Aorta (tissue), 5 donors: ENCODE measurements at regions not wholly inside any gene's neighbourhood (a gene's known extent, or its start where the extent isn't known, plus 50 kb on each side); places are given as distances from the start of the nearest gene placed in this dataset.
"Not testable (repeated sequence)": the region's sequence is repeated elsewhere in the genome, so short reads cannot be mapped to it uniquely, and the experiment has no call there.

Experiments used
- ATAC-seq: fragments of 200-7000 bp; cut with Tn5 transposase; one replicate; pipeline ENCODE4 v1.9.1; 2022; ENCODE audit warnings: moderate library complexity; ENCODE audit not compliant: low FRiP score
- DNase-seq, 2 donors: peaks; one replicate each; pipeline ENCODE4 v3.0.0-alpha.2; 2020
- H3K27ac ChIP-seq, 2 donors: one replicate each; pipeline ENCODE4 v1.5.1; 2013; ENCODE audit warnings: low read length in 2 of 2, mild to moderate bottlenecking in 2 of 2, moderate library complexity in 2 of 2, control low read depth in 1 of 2, inconsistent platforms in 1 of 2, low read depth in 1 of 2
- H3K27me3 ChIP-seq, 2 donors: one replicate each; pipeline ENCODE4 v1.6.1; 2013; ENCODE audit warnings: control low read depth in 1 of 2, low read length in 1 of 2, mild to moderate bottlenecking in 1 of 2, moderate library complexity in 1 of 2; ENCODE audit not compliant: insufficient read depth in 2 of 2, control insufficient read depth in 1 of 2
- H3K36me3 ChIP-seq, 2 donors: one replicate each; pipeline ENCODE4 v1.6.1; 2013; ENCODE audit warnings: control low read depth in 1 of 2, low read length in 1 of 2, mild to moderate bottlenecking in 1 of 2; ENCODE audit not compliant: insufficient read depth in 2 of 2, control insufficient read depth in 1 of 2
- H3K4me1 ChIP-seq, 2 donors: one replicate each; pipeline ENCODE4 v1.6.1; 2013; ENCODE audit warnings: low read length in 2 of 2, control low read depth in 1 of 2, mild to moderate bottlenecking in 1 of 2, moderate library complexity in 1 of 2; ENCODE audit not compliant: insufficient read depth in 2 of 2, control insufficient read depth in 1 of 2
- H3K4me3 ChIP-seq, 2 donors: one replicate each; pipeline ENCODE4 v1.5.1; 2013; ENCODE audit warnings: low read length in 2 of 2, control low read depth in 1 of 2, mild to moderate bottlenecking in 1 of 2
- H3K9me3 ChIP-seq: one replicate; pipeline ENCODE4 v1.6.1; 2013; ENCODE audit warnings: mild to moderate bottlenecking, low read length; ENCODE audit not compliant: control insufficient read depth
- WGBS, 2 donors: extraction: QIAGEN DNeasy Blood & Tissue Kit; methylation state at CpG; one replicate each; pipeline ENCODE4 v1.1.7; 2013; 5-methylcytosine and 5-hydroxymethylcytosine counted together
- intact Hi-C, 2 donors: fragments of 100-400 bp; cut with DNase I; formaldehyde crosslinking; loops; one replicate each; pipeline versions ENCODE4 v1.14.2 to v1.15.0; 2022
- donor health status: healthy with polysubstance abuse.
- donor health status: Bipolar disorder and iron deficiency.
- donor health status: DM: no; HTN: no; CAD: no.
- donor health status: DM: no; HTN: no; CAD: no.
- donor health status: DM: yes; HTN: yes; CAD: no.

DNA sequence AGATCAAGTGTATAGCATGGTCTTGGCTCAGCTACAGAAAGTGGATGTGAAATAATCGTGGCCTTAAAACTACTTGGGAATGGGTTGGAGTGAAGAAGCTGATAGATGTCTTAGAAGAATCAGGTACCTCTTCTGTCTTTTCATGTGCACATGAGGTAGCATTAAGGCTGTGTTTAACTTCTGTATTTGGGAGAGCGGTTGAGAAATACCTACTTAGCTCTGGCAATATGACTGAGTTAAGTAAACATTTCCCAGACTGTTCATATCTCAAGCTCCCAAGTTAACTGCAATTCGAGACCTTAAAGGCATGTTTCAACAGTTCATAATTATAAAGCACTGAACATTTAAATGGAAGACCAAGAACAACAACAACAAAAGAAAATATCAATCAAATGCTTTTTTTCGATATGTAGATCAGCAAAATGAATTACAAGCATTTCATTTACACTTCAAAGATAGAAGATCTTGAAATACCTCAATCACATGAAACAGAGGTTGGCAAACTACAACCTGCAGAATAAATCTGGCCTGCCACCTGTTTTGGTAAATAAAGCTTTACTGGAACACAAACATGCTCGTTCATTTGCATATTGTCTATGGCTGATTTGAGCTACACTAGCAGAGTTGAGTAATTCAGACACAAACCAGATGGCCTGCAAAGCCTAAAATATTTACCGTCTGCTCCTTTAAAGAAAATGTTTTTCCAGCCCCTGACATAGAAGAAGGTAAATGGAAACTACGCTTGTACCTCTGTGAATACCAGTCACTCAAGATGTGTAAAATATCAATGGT, 337.1 kb upstream of the GLI3 start:
- ATAC-seq (no peak), DNase-seq (no peak)
- no peak overlapping the region for H3K27ac ChIP-seq
- WGBS, 2 donors, result 23 to 27% methylated on average over 7 of the region's 7 CpGs
- intact Hi-C loops, result no loop called here
- H3K4me3 ChIP-seq, result no peak overlapping the region
- peaks cover 1 to 3% of the 10 kb centered on the region in 2 donors for H3K4me1 ChIP-seq
- H3K9me3 ChIP-seq, result peaks cover 4% of the 10 kb centered on the region
- no peaks in the 10 kb centered on the region for H3K27me3 ChIP-seq
- no peaks in the 10 kb centered on the region for H3K36me3 ChIP-seq

DNA sequence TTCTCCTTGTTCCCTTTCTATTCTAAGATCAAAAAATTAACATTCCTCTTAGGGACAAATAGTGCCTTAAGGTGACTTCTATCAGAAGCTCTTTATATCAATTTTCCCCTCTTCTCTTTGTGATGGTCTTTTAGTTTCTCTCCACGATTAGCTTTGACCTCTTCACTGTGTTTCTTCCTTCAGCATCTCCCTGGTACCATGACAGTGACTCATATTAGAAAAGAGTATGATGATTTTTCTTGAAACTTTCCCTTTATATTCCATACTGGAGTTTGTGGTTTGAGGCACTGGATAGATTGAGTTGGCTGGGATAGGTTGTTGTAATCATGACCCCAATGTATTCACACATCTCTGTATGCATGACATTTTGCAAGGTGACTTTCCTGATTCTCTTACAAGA, 335.6 kb upstream of the GLI3 start:
- WGBS, 2 donors, result 92 to 100% methylated on average over 1 of the region's 1 CpG

DNA sequence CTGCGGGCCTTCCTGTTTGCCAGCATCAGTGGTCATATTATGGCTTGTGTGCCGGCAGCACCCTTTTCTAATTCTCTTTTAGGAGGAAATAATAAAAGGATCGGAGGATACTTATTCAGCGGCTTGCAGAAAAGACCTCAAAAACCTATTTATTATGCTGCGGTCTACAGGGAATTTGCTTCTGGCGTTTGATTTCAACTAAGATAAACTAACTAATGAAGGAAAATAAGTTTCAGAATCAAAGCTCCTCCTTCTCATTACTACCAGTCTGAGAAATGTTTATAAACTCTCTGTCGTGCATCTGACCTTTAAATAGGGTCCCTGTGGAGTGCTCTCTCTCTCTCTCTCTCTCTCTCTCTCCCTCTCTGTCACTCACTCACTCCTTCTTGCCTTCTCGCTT, 335.0 kb upstream of the GLI3 start:
- H3K9me3 ChIP-seq, result no peaks in the 10 kb centered on the region
- H3K27me3 ChIP-seq, result no peaks in the 10 kb centered on the region
- ATAC-seq (no peak), DNase-seq (no peak)
- H3K4me3 ChIP-seq, result no peak overlapping the region
- intact Hi-C loops, result no loop called here
- no peaks in the 10 kb centered on the region for H3K36me3 ChIP-seq
- H3K27ac ChIP-seq, result no peak overlapping the region
- H3K4me1 ChIP-seq, result peaks cover 1 to 3% of the 10 kb centered on the region in 2 donors
- 91 to 95% methylated on average over 8 of the region's 8 CpGs for WGBS, 2 donors

More for the DNA sequence above, 335.6 kb upstream of the GLI3 start:
- H3K27me3 ChIP-seq, result no peaks in the 10 kb centered on the region
- no peaks in the 10 kb centered on the region for H3K36me3 ChIP-seq
- no peaks in the 10 kb centered on the region for H3K9me3 ChIP-seq
- intact Hi-C loops, result no loop called here
- no peak overlapping the region for H3K27ac ChIP-seq
- ATAC-seq, result no peak
- no peak for DNase-seq
- H3K4me3 ChIP-seq, result no peak overlapping the region
- H3K4me1 ChIP-seq, result peaks cover 1 to 3% of the 10 kb centered on the region in 2 donors

DNA sequence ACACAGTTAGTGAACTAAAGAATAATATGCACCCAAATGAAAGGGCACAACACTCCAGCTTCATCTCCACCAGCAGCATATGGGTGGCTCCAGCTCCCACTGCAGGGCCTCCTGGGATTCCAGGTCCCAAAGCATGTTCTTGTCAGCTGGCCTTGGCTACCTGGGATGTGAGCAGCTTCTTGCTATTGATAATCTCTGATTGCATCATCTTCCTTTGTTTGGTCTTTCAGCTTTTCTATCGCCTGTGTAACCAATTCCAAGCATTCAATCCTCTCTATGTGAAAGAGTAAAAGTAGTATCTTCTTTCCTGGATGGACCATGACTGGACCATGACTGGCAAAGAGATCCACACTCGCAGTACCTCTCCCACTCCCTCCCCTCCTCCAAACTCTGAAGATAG, 333.9 kb upstream of the GLI3 start:
- DNase-seq, result no peak
- Histone ChIP-seq H3K36me3 (no peaks in the 10 kb centered on the region), H3K27me3 (no peaks in the 10 kb centered on the region), H3K4me1 (peaks cover 1 to 3% of the 10 kb centered on the region in 2 donors), H3K4me3 (no peak overlapping the region), H3K27ac (no peak overlapping the region), H3K9me3 (no peaks in the 10 kb centered on the region)
- no peak for ATAC-seq
- WGBS, 2 donors, result 92 to 100% methylated on average over 2 of the region's 2 CpGs
- intact Hi-C loops, result no loop called here

DNA sequence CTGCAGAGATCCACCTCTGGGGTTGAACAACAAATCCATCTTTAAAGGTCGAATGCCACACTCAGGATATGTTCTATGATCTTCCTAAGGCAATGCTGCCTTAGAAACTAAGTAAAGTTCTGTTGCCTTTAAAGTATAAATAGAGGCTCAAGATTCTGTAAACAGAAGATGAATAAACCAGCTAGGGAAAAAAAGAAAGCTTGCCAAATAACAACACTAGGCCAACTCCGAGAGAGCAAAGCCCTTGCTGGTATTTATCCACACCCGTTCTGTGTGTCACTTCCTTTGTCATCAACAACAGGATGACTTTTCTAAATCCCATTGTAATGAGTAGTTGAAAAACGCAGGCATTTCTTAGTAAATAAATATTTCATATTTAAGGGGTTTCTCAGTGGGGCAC, 330.0 kb upstream of the GLI3 start:
- Histone ChIP-seq H3K4me1 (no peaks in the 10 kb centered on the region), H3K36me3 (no peaks in the 10 kb centered on the region), H3K27ac (no peak overlapping the region), H3K4me3 (no peak overlapping the region), H3K9me3 (no peaks in the 10 kb centered on the region), H3K27me3 (no peaks in the 10 kb centered on the region)
- ATAC-seq (no peak), DNase-seq (no peak)
- 86 to 87% methylated on average over 4 of the region's 4 CpGs for WGBS, 2 donors
- intact Hi-C loops, result no loop called here

DNA sequence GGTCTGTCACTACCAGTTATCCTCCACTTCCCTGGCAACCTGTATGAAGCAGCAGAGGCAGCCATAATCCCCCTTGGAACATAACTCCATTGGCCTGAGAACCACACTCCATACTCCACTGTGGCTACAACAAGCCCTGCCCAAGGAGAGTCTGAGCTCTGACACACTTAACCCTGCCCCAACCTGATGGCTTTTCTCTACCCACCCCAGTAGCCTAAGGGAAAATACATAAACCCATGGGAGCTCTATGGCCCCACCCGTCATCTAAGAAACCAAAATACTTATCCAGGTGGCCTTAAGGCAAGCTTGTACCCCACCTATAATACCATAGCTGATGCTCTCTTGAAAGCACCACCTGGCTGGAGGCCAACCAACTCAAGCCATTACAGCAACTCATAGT, 324.8 kb upstream of the GLI3 start:
- intact Hi-C loops, result no loop called here
- 94 to 95% methylated on average over 1 of the region's 1 CpG for WGBS, 2 donors

DNA sequence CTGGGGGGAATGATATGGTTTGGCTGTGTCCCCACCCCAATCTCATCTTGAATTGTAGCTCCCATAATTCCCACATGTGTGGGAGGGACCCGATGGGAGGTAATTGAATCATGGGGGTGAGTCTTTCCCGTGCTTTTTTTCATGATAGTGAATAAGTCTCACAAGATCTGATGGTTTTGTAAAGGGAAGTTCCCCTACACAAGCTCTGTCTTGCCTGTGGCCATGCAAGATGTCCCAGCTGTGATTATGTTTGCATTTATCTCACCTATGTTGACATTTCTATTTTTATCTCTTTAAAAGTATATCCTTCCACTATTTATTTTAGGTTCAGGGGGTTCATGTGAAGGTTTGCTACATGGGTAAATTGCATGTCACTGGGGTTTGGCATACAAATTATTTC, 323.9 kb upstream of the GLI3 start:
- H3K36me3 ChIP-seq, result no peaks in the 10 kb centered on the region
- H3K4me3 ChIP-seq, result no peak overlapping the region
- H3K27ac ChIP-seq, result no peak overlapping the region
- intact Hi-C loops, result no loop called here
- no peaks in the 10 kb centered on the region for H3K4me1 ChIP-seq
- 92 to 95% methylated on average over 2 of the region's 2 CpGs for WGBS, 2 donors
- H3K9me3 ChIP-seq, result peaks cover 6% of the 10 kb centered on the region
- H3K27me3 ChIP-seq, result no peaks in the 10 kb centered on the region
- DNase-seq (no peak), ATAC-seq (no peak)

More for the DNA sequence above, 324.8 kb upstream of the GLI3 start:
- Histone ChIP-seq H3K27me3 (no peaks in the 10 kb centered on the region), H3K27ac (no peak overlapping the region), H3K4me1 (no peaks in the 10 kb centered on the region), H3K36me3 (no peaks in the 10 kb centered on the region), H3K9me3 (peaks cover 6% of the 10 kb centered on the region), H3K4me3 (no peak overlapping the region)
- ATAC-seq (no peak), DNase-seq (no peak)

DNA sequence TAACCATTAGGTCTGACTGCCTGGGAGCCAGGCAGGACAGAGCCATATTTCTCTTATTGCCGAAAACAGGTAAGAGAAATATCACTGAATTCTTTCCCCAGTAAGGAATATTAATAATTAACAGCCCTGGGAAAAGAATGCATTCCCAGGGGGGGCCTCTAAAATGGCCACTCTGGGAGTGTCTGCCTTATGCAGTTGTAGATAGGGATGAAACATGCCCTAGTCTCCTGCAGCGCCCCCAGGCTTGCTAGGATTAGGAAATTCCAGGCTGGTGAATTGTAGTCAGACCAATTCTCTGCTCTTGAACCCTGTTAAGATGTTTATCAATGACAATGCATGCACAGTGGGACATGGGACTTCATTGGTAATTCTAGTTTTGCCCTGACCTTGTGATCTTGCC, 317.9 kb upstream of the GLI3 start:
- 90 to 91% methylated on average over 2 of the region's 2 CpGs for WGBS, 2 donors

DNA sequence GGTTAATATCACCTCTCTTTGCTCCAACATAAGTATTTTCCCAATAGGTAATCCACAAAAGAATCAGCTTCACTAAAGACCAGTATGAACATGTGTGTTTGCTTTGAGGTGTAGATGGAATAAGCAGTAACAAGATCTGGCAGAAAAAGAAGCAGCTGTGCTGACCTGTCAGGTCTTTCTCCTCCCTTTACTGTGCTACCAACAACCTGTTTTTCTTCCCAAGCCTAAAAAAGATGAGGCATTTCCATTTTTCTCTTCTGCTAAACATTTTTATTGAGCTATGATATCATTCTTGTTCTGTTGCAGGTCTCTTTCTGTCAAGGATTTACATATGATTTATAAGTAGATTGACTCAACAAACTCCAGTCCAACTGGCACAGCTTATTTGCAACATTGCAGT, 315.2 kb upstream of the GLI3 start:
- peaks cover 3% of the 10 kb centered on the region for H3K9me3 ChIP-seq
- H3K36me3 ChIP-seq, result no peaks in the 10 kb centered on the region
- intact Hi-C loops, result no loop called here
- no peaks in the 10 kb centered on the region for H3K27me3 ChIP-seq
- no peak overlapping the region for H3K27ac ChIP-seq
- no peak overlapping the region for H3K4me3 ChIP-seq
- ATAC-seq, result no peak
- no peak for DNase-seq
- H3K4me1 ChIP-seq, result no peaks in the 10 kb centered on the region

More for the DNA sequence above, 317.9 kb upstream of the GLI3 start:
- H3K27ac ChIP-seq, DNase-seq, H3K4me3 ChIP-seq, H3K36me3 ChIP-seq, H3K27me3 ChIP-seq, H3K4me1 ChIP-seq, H3K9me3 ChIP-seq, ATAC-seq, intact Hi-C loops: not testable (repeated sequence)
